Astrocyte of the spinal cord (primary cell): ENCODE measurements at regions not wholly inside any gene's neighbourhood (a gene's known extent, or its start where the extent isn't known, plus 50 kb on each side); places are given as distances from the start of the nearest gene placed in this dataset.
A peak's percentile ranks its signal among the peaks of the same experiment; 100 is the strongest.

Experiments used
- DNase-seq: peaks from one replicate; pipeline ENCODE4 v3.0.0; 2011; ENCODE audit warnings: low read depth, low spot score
- H3K4me3 ChIP-seq: 2 replicates; pipeline ENCODE4 v1.5.1; 2011; ENCODE audit warnings: low read depth, mild to moderate bottlenecking, low read length, moderate library complexity
- CTCF ChIP-seq: IDR thresholded peaks from 2 replicates; pipeline ENCODE4 v1.5.1; 2012; ENCODE audit warnings: low read depth, mild to moderate bottlenecking, low read length, inconsistent platforms
- in situ Hi-C: cut with HindIII; loops from 2 replicates; pipeline ENCODE4 v1.10.0; 2017; ENCODE audit warnings: low sequenced_read_pairs

GRCh38 chr18:11553098-11553940, 56.1 kb upstream of the SLC35G4 start:
- in situ Hi-C loops, result no loop called here
- H3K4me3 ChIP-seq, result no peak overlapping the region
- peak; percentile 96 for TF ChIP-seq CTCF
- DNase-seq, result peak; percentile 64

GRCh38 chr18:11548916-11549551, 60.4 kb upstream of the SLC35G4 start:
- in situ Hi-C loops, result no loop called here
- no peak for TF ChIP-seq CTCF
- H3K4me3 ChIP-seq, result no peak overlapping the region
- DNase-seq, result no peak

GRCh38 chr18:11548396-11548795, 61.0 kb upstream of the SLC35G4 start:
- TF ChIP-seq CTCF, result no peak
- H3K4me3 ChIP-seq, result no peak overlapping the region
- no peak for DNase-seq
- in situ Hi-C loops, result no loop called here

GRCh38 chr18:11544060-11544633, 65.2 kb upstream of the SLC35G4 start:
- H3K4me3 ChIP-seq, result no peak overlapping the region
- in situ Hi-C loops, result no loop called here
- DNase-seq, result no peak
- no peak for TF ChIP-seq CTCF

- H3K4me3 ChIP-seq, result no peak overlapping the region
- no peak for TF ChIP-seq CTCF
- no peak for DNase-seq
- in situ Hi-C loops, result no loop called here
Observed at GRCh38 chr18:11541179-11541578, 68.2 kb upstream of the SLC35G4 start.

- DNase-seq, result no peak
- in situ Hi-C loops, result no loop called here
- TF ChIP-seq CTCF, result no peak
Observed at GRCh38 chr18:11533942-11534496, 75.4 kb upstream of the SLC35G4 start.

More at GRCh38 chr18:11533942-11534496, 75.4 kb upstream of the SLC35G4 start:
- H3K4me3 ChIP-seq, result no peak overlapping the region
